ENCODE measurements at regions not wholly inside any gene's neighbourhood (a gene's known extent, or its start where the extent isn't known, plus 50 kb on each side); places are given as distances from the start of the nearest gene placed in this dataset.

DNA sequence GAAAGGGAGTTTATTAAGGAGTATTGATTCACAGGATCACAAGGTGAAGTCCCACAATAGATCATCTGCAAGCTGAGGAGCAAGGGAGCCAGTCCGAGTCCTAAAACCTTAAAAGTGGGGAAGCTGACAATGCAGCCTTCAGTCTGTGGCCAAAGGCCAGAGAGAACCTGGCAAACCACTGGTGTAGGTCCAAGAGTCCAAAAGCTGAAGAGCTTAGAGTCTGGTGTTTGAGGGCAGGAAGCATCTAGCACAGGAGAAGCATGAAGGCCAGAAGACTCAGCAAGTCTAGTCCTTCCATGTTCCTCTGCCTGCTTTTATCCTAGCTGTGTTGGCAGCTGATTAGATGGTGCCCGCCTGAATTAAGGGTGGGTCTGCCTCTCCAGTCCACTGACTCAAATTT is 193.0 kb downstream of the KIF2B start:
- ChIA-PET CTCF (no interaction called here), POLR2A (no interaction called here)
- DNase-seq (ENCODE audit: extremely low spot score): no peak
- TF ChIP-seq, protein P1, sequence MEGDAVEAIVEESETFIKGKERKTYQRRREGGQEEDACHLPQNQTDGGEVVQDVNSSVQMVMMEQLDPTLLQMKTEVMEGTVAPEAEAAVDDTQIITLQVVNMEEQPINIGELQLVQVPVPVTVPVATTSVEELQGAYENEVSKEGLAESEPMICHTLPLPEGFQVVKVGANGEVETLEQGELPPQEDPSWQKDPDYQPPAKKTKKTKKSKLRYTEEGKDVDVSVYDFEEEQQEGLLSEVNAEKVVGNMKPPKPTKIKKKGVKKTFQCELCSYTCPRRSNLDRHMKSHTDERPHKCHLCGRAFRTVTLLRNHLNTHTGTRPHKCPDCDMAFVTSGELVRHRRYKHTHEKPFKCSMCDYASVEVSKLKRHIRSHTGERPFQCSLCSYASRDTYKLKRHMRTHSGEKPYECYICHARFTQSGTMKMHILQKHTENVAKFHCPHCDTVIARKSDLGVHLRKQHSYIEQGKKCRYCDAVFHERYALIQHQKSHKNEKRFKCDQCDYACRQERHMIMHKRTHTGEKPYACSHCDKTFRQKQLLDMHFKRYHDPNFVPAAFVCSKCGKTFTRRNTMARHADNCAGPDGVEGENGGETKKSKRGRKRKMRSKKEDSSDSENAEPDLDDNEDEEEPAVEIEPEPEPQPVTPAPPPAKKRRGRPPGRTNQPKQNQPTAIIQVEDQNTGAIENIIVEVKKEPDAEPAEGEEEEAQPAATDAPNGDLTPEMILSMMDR (IDR thresholded peaks at IDR 0.05; ENCODE audit: control extremely low read depth, extremely low read depth, low read depth, missing control alignments): no peak

DNA sequence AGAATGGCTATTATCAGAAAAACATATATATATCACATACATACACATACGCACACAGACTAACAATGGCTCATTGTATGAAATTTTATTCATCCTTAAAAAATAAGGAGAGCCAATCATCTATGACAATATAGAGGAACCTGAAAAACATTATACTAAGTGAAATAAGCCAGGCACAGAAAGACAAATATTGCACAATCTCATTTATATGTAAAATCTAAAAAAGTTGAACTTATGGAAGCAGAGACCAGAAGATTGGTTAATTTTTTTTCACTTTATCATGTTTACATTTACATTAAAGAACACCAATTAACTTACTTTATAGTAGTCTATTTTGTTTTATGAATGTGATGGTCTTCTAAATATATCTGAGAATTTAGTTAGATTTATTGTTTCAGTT is 198.7 kb downstream of the KIF2B start:
- no peak for DNase-seq (ENCODE audit: extremely low spot score)
- TF ChIP-seq, protein P1 (IDR thresholded peaks at IDR 0.05; ENCODE audit: control extremely low read depth, extremely low read depth, low read depth, missing control alignments): no peak
- POLR2A ChIA-PET: no interaction called here
- CTCF ChIA-PET: no interaction called here

DNA sequence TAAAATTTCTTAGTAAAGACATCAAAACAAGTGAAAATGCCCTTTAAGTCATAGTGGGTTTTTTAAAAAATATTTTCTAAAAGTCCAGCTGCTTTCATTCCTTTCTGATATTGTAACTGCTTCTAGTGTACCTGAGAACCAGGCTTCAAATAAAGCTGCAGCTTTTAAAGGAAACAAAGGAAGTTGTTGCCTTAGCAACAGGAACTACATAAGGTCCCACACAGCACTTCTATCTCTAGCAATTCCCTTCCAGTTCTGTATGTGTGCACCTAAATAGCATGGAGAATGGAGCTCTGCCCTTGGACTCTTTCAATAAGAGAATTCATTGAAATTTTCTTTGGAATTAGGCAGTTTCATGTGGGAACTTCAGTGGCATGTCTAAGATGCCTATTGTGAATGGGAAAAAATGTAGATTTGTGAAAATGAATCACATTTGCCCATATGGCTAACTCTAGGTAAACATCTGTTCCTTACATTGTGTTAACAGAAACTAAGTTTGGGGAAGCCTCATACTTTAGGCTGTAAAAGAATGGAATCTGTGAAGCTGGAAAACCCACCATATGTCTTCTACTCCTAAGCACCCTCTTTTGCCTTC is 206.4 kb downstream of the KIF2B start:
- TF ChIP-seq, protein P1 (IDR thresholded peaks at IDR 0.05; ENCODE audit: control extremely low read depth, extremely low read depth, low read depth, missing control alignments): no peak
- CTCF ChIA-PET: no interaction called here
- POLR2A ChIA-PET: no interaction called here
- no peak for DNase-seq (ENCODE audit: extremely low spot score)

DNA sequence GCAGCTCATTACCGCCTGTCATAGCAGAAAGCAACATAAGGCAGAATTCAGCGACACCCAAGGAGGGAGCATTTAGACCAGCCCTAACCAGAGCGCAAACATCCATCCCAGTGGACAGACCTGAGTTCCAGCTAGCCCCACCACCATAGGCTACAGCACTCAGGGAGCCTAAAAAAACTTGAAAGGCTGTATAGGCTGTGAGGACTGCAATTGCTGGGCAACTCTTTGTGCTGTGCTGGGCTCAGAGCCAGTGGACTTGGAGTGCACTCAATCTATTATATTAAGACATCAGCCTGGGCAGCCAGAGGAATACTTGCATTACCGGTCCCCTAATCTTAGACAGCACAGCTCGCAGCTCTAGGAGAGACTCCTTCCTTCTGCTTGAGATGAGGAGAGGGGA is 207.3 kb downstream of the KIF2B start:
- no peak for DNase-seq (ENCODE audit: extremely low spot score)
- ChIA-PET CTCF (no interaction called here), POLR2A (no interaction called here)
- TF ChIP-seq, protein P1 (IDR thresholded peaks at IDR 0.05; ENCODE audit: control extremely low read depth, extremely low read depth, low read depth, missing control alignments): no peak

DNA sequence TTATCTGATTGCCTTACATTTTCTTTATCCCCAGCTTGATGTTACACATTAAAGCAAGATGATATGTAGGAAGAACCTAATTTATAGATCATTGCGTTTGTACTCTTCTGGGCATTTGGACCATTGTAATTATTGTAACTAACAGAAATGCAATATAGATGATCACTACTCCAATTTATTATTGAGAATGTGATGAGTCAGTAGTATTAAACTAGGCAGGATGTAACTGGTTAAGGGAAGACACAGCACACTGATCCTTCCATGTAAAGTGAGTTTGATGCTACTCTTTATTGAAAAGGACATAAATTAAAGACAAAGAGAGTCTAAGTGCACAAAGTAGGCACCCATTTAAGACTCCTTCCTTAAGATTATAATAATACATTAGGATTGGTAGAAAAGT is 223.8 kb downstream of the KIF2B start:
- CTCF ChIA-PET: no interaction called here
- TF ChIP-seq, protein P1 (IDR thresholded peaks at IDR 0.05; ENCODE audit: control extremely low read depth, extremely low read depth, low read depth, missing control alignments): no peak
- no peak for DNase-seq (ENCODE audit: extremely low spot score)
- POLR2A ChIA-PET: no interaction called here

DNA sequence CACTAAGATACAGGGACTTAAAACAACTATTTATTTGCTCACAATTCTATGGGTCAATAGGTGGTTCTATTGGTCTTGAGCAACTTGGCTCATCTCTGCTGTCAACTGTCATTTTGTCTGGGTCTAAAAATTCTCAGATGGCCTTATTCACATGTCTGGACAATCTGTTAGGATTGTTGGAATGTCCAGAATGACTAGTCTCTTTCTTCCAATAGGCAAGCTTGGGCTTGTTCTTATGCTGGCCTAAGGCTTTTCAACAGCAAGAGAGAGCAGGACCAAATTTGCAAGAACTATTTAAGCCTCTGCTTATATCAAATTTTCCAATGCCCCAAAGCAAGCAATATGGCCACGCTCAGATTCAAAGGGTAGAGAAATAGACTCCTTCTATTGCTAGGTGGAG is 240.9 kb downstream of the KIF2B start:
- DNase-seq (ENCODE audit: extremely low spot score): no peak
- POLR2A ChIA-PET: no interaction called here
- CTCF ChIA-PET: no interaction called here
- TF ChIP-seq, protein P1 (IDR thresholded peaks at IDR 0.05; ENCODE audit: control extremely low read depth, extremely low read depth, low read depth, missing control alignments): no peak

DNA sequence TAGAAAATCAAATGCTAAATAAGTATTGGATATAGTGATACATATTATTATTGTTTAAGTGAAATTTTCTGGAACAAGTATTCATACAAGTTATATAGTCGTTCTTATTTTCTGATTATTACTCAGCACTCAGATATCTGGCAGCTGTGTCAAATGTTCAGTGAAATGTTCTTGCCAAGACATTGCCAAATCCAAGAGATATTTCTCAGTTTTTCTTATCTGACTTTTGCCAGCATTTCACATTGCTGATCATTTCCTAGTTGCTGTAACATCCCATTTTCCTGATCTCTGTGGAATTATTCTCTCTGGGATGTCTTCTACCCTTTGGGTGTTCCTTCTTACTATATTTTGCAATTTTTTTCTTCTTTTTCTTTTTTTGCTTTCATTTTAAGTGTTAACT is 262.3 kb downstream of the KIF2B start:
- DNase-seq (ENCODE audit: extremely low spot score): no peak
- POLR2A ChIA-PET: no interaction called here
- CTCF ChIA-PET: no interaction called here
- TF ChIP-seq, protein P1 (IDR thresholded peaks at IDR 0.05; ENCODE audit: control extremely low read depth, extremely low read depth, low read depth, missing control alignments): no peak

Data from GM10248 (cell line).